ENCODE measurements at regions not wholly inside any gene's neighbourhood (a gene's known extent, or its start where the extent isn't known, plus 50 kb on each side); places are given as distances from the start of the nearest gene placed in this dataset.
"Not testable (repeated sequence)": the region's sequence is repeated elsewhere in the genome, so short reads cannot be mapped to it uniquely, and the experiment has no call there.

GRCh38 chr1:113185463-113186104 is 112.6 kb downstream of the LRIG2 start:
- no peak for DNase-seq

- no peak for DNase-seq
Measured at GRCh38 chr1:113190078-113190477, 117.1 kb downstream of the LRIG2 start.

GRCh38 chr1:113190930-113191329 is 117.9 kb downstream of the LRIG2 start:
- no peak for DNase-seq

- DNase-seq, result no peak
Measured at GRCh38 chr1:113191579-113192076, 118.6 kb downstream of the LRIG2 start.

- no peak for DNase-seq
Measured at GRCh38 chr1:113192242-113192641, 119.2 kb downstream of the LRIG2 start.

- DNase-seq, result no peak
Measured at GRCh38 chr1:113192980-113193379, 120.0 kb downstream of the LRIG2 start.

- DNase-seq, result no peak
Measured at GRCh38 chr1:113194846-113195830, 122.1 kb downstream of the LRIG2 start.

- DNase-seq, result no peak
Measured at GRCh38 chr1:113197719-113198330, 124.8 kb downstream of the LRIG2 start.

GRCh38 chr1:113198806-113199205 is 125.8 kb downstream of the LRIG2 start:
- DNase-seq, result no peak

GRCh38 chr1:113199760-113200455 is 126.9 kb downstream of the LRIG2 start:
- no peak for DNase-seq

- no peak for DNase-seq
Measured at GRCh38 chr1:113201560-113201959, 128.6 kb downstream of the LRIG2 start.

GRCh38 chr1:113205980-113206766 is 133.2 kb downstream of the LRIG2 start:
- no peak for DNase-seq

GRCh38 chr1:113207019-113207418 is 134.0 kb downstream of the LRIG2 start:
- DNase-seq, result no peak

GRCh38 chr1:113207457-113207856 is 134.5 kb downstream of the LRIG2 start:
- no peak for DNase-seq

- DNase-seq, result not testable (repeated sequence)
Measured at GRCh38 chr1:113208425-113208824, 135.4 kb downstream of the LRIG2 start.

- DNase-seq, result no peak
Measured at GRCh38 chr1:113210248-113210647, 137.2 kb downstream of the LRIG2 start.

GRCh38 chr1:113211467-113211866 is 138.5 kb downstream of the LRIG2 start:
- no peak for DNase-seq

GRCh38 chr1:113215015-113215414 is 142.0 kb downstream of the LRIG2 start:
- DNase-seq, result no peak

GRCh38 chr1:113216664-113217063 is 143.7 kb downstream of the LRIG2 start:
- DNase-seq, result no peak

- no peak for DNase-seq
Measured at GRCh38 chr1:113217447-113218208, 144.6 kb downstream of the LRIG2 start.

GRCh38 chr1:113219377-113219776 is 146.4 kb downstream of the LRIG2 start:
- DNase-seq, result no peak
